Coronary artery (tissue), 2 donors: ENCODE measurements at regions not wholly inside any gene's neighbourhood (a gene's known extent, or its start where the extent isn't known, plus 50 kb on each side); places are given as distances from the start of the nearest gene placed in this dataset.
A peak's percentile ranks its signal among the peaks of the same experiment; 100 is the strongest.

Experiments
- DNase-seq: peaks from one replicate; pipeline ENCODE4 v3.0.0-alpha.2; 2017; ENCODE audit warnings: low spot score
- H3K27ac ChIP-seq, 2 donors: fragments of 200-600 bp; sonication (generic); one replicate each; pipeline ENCODE4 v1.5.1; 2016 to 2019
- H3K4me3 ChIP-seq: fragments of 200-600 bp; sonication (generic); 2 replicates; pipeline ENCODE4 v1.5.1; 2016; ENCODE audit warnings: mild to moderate bottlenecking, moderate library complexity
- CTCF ChIP-seq: fragments of 200-600 bp; sonication (generic); IDR thresholded peaks from one replicate; pipeline ENCODE4 v1.5.1; 2019; ENCODE audit warnings: antibody characterized with exemption

- Histone ChIP-seq H3K27ac (peak overlapping the region in 1 of 2 donors; percentile 49), H3K4me3 (no peak overlapping the region)
- no peak for DNase-seq
- TF ChIP-seq CTCF: no peak
Observed at GRCh38 chr1:56411484-56412180, 167.7 kb downstream of the PLPP3 start.

- TF ChIP-seq CTCF: no peak
- Histone ChIP-seq H3K4me3 (no peak overlapping the region), H3K27ac (no peak overlapping the region)
- DNase-seq: no peak
Observed at GRCh38 chr1:56411021-56411420, 168.3 kb downstream of the PLPP3 start.

GRCh38 chr1:56410405-56410804 is 169.0 kb downstream of the PLPP3 start:
- DNase-seq: no peak
- H3K4me3 ChIP-seq: no peak overlapping the region
- TF ChIP-seq CTCF: no peak
- H3K27ac ChIP-seq: no peak overlapping the region

- Histone ChIP-seq H3K4me3 (no peak overlapping the region), H3K27ac (no peak overlapping the region)
- DNase-seq: no peak
- no peak for TF ChIP-seq CTCF
Observed at GRCh38 chr1:56409112-56409691, 170.2 kb downstream of the PLPP3 start.

- Histone ChIP-seq H3K4me3 (no peak overlapping the region), H3K27ac (no peak overlapping the region)
- TF ChIP-seq CTCF: no peak
- no peak for DNase-seq
Observed at GRCh38 chr1:56406821-56407220, 172.5 kb downstream of the PLPP3 start.

- peak overlapping the region in 1 of 2 donors; percentile 83 for H3K27ac ChIP-seq
- TF ChIP-seq CTCF: no peak
- no peak for DNase-seq
- H3K4me3 ChIP-seq: peak overlapping the region; percentile 48
Observed at GRCh38 chr1:56404561-56405030, 174.8 kb downstream of the PLPP3 start.

GRCh38 chr1:56404066-56404465 is 175.3 kb downstream of the PLPP3 start:
- Histone ChIP-seq H3K27ac (peak overlapping the region in 1 of 2 donors; percentile 83), H3K4me3 (no peak overlapping the region)
- no peak for TF ChIP-seq CTCF
- no peak for DNase-seq
